Fibroblast of lung (primary cell): ENCODE measurements at regions not wholly inside any gene's neighbourhood (a gene's known extent, or its start where the extent isn't known, plus 50 kb on each side); places are given as distances from the start of the nearest gene placed in this dataset.

ENCODE experiments used
- CTCF ChIP-seq, 2 donors: IDR thresholded peaks in 1 of 2; conservative IDR thresholded peaks in 1 of 2; 1 replicate in 1 of 2; 2 replicates in 1 of 2; pipeline ENCODE4 v1.5.1; 2011 to 2012; ENCODE audit warnings: low read length in 2 of 2, control low read depth in 1 of 2, inconsistent platforms in 1 of 2, low read depth in 1 of 2, mild to moderate bottlenecking in 1 of 2
- EZH2 ChIP-seq: IDR thresholded peaks from 2 replicates; pipeline ENCODE4 v1.5.1; 2012; ENCODE audit warnings: low read length, control low read depth, mild to moderate bottlenecking; ENCODE audit errors: missing control alignments

GRCh38 chr10:4197676-4198075 is 412.7 kb upstream of the KLF6 start:
- TF ChIP-seq CTCF (conservative IDR thresholded peaks at IDR 0.05 in 1 of 2, IDR thresholded peaks at IDR 0.05 in 1 of 2; ENCODE audit: low read depth in 1 of 2, low read length in 2 of 2) (no peak), EZH2 (no peak)
